Upper lobe of right lung (tissue), 1 donor: ENCODE measurements at regions not wholly inside any gene's neighbourhood (a gene's known extent, or its start where the extent isn't known, plus 50 kb on each side); places are given as distances from the start of the nearest gene placed in this dataset.
A peak's percentile ranks its signal among the peaks of the same experiment; 100 is the strongest.

Source experiments
- ATAC-seq: fragments of 200-7000 bp; cut with Tn5 transposase; one replicate; pipeline ENCODE4 v1.9.1; 2020; ENCODE audit warnings: mild to moderate bottlenecking, moderate library complexity
- DNase-seq: peaks from one replicate; pipeline ENCODE4 v3.0.0-alpha.2; 2020
- H3K27ac ChIP-seq: fragments of 200-600 bp; one replicate; pipeline ENCODE4 v1.8.0; 2022
- H3K27me3 ChIP-seq: fragments of 200-600 bp; one replicate; pipeline ENCODE4 v1.8.0; 2022; ENCODE audit warnings: mild to moderate bottlenecking
- H3K36me3 ChIP-seq: fragments of 200-600 bp; one replicate; pipeline ENCODE4 v1.8.0; 2022
- H3K4me1 ChIP-seq: fragments of 200-600 bp; one replicate; pipeline ENCODE4 v1.8.0; 2022
- H3K4me3 ChIP-seq: fragments of 200-600 bp; one replicate; pipeline ENCODE4 v1.8.0; 2022; ENCODE audit warnings: mild to moderate bottlenecking
- H3K9me3 ChIP-seq: fragments of 200-600 bp; one replicate; pipeline ENCODE4 v1.8.0; 2022
- intact Hi-C: fragments of 100-400 bp; cut with DNase I; formaldehyde crosslinking; loops from one replicate; pipeline ENCODE4 v1.11.0; 2022
- TF ChIP-seq, protein P1 (sequence below): fragments of 200-600 bp; IDR thresholded peaks from one replicate; pipeline ENCODE4 v1.8.0; 2022; ENCODE audit warnings: antibody characterized with exemption
- donor health status: DM: no; HTN: yes; CAD: no; lungs with severe emphysema.

DNA sequence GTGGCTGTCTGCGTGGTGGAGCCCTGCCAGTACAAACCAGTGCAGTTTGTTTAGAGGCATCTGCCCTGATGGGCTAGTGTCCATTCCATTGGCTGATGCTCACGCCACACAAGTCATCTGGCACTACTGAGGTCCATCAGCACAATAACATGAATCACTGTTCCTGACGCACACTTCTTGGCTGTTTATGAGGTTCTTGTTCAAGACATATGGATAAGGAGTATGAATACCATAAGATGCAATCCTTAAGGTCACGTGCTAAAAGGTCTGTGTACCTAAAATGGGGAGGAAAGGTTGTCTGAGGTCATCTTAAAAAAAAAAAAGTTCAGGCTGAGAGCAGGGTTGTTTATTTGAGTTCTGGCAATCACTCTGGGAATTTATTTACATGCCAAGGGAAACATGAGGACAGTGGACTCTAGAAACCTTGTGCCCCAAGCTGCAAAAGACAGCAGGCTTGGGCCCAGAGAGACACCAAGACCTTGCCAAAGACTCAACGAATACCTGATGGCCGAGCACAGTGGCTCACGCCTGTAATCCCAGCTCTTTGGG, 54.1 kb upstream of the SHLD1 start:
- Histone ChIP-seq H3K27me3 (no peaks in the 10 kb centered on the region), H3K9me3 (no peaks in the 10 kb centered on the region), H3K36me3 (no peaks in the 10 kb centered on the region), H3K4me3 (no peak overlapping the region), H3K4me1 (peaks cover 6% of the 10 kb centered on the region), H3K27ac (no peak overlapping the region)
- intact Hi-C loops, result no loop called here
- DNase-seq, result no peak
- ATAC-seq, result no peak
- TF ChIP-seq, protein P1, sequence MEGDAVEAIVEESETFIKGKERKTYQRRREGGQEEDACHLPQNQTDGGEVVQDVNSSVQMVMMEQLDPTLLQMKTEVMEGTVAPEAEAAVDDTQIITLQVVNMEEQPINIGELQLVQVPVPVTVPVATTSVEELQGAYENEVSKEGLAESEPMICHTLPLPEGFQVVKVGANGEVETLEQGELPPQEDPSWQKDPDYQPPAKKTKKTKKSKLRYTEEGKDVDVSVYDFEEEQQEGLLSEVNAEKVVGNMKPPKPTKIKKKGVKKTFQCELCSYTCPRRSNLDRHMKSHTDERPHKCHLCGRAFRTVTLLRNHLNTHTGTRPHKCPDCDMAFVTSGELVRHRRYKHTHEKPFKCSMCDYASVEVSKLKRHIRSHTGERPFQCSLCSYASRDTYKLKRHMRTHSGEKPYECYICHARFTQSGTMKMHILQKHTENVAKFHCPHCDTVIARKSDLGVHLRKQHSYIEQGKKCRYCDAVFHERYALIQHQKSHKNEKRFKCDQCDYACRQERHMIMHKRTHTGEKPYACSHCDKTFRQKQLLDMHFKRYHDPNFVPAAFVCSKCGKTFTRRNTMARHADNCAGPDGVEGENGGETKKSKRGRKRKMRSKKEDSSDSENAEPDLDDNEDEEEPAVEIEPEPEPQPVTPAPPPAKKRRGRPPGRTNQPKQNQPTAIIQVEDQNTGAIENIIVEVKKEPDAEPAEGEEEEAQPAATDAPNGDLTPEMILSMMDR, result no peak

DNA sequence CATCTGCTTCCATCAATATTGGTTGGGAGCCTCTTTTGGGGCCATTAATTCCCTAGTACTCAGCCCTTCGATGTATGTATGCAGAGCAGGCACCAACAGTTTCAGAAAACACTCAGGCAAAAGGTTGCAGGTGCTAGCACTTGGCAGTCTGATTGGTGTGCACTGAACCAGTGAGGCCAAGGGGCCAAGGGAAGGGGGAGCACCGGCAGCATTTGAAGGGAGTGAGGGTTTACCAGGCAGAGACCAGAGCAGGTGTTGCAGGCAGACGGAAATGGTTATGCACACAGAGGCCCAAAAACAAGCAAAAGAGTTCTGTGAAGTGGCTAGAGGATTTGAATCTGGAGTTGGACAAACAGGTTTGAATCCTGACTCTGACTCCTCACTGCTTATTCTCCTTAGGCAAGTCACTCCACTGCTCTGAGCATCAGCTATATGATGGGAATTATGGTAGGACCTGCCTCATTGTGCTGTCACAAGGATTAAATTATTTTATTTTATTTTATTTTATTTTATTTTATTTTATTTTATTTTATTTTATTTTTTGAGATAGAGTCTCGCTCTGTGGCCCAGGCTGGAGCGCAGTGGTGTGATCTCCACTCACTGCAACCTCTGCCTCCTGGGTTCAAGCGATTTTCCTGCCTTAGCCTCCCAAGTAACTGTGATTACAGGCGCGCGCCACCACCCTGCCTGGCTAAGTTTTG, 58.1 kb upstream of the SHLD1 start:
- Histone ChIP-seq H3K4me1 (peaks cover 16% of the 10 kb centered on the region), H3K36me3 (no peaks in the 10 kb centered on the region), H3K4me3 (no peak overlapping the region), H3K9me3 (no peaks in the 10 kb centered on the region), H3K27me3 (no peaks in the 10 kb centered on the region), H3K27ac (no peak overlapping the region)
- intact Hi-C loops, result no loop called here
- TF ChIP-seq, protein P1, result no peak
- DNase-seq, result no peak
- no peak for ATAC-seq

DNA sequence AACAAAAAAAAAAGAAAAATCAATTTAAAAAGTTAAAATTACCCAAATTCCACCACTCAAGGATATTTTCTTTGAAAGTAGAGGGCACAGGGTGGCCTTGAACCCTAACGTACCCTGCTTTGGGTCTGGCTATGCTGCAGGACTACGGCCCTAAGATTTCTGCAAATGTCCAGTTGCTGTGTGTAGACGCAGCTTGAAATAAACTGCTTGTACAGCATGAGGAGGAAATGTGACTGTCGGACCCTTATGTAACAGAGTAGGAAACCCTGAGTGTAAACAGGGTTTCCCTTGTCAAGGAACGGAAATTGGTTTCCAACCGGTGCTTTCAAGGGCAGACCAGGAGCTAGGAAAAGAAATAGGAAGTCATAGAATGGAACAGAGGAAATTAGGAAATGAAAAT, 60.7 kb upstream of the SHLD1 start:
- Histone ChIP-seq H3K4me3 (no peak overlapping the region), H3K9me3 (no peaks in the 10 kb centered on the region), H3K27me3 (no peaks in the 10 kb centered on the region), H3K27ac (peak overlapping the region; percentile 71), H3K4me1 (peaks cover 12% of the 10 kb centered on the region), H3K36me3 (no peaks in the 10 kb centered on the region)
- DNase-seq (no peak), ATAC-seq (peak; percentile 31)
- intact Hi-C loops, result no loop called here
- TF ChIP-seq, protein P1, result no peak

DNA sequence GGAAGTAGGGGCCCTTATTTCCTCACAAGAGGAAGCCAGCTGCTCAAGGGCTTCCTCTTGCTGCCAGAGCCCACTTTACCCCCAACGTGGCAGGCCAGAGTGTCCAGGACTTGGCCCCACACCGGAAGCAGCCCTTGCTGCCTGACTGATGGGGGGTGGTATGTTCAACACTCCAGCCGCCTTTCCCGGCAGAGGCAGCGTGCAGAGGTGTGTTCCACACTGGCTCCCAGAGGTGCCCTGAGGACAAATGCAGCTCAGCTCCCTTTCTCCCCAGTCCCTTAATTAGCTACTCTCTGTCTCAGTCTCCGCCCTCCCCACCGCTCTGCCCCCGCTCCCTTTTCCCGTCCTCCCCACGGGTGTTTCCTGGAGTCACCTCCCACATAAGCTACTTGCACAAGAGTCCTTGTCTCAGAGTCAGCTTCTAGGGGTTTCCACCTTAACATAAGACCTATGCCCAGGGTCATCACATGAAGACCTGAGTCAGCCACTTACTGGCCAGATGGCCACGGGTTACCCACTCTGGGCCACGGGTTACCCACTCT, 61.7 kb upstream of the SHLD1 start:
- intact Hi-C loops, result no loop called here
- H3K27ac ChIP-seq, result peak overlapping the region; percentile 71

DNA sequence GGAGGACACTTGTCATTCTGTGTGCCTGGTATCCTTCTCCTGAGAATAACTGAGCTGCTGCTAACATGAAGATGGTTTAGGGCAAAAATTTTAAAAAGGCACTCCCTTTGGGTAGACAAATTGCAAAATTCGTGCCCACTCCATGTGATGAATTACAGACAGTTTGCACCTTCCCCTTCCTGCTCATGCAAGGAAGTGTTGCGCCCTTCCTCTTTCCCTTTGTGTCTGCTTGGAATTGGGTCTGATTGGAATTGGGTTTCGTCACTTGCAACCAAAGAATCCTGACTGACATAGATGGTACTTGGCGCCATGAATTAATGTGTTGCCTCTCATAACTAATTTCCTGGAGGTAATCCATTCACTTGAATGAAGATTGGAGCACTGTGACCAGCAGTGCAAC, 62.3 kb upstream of the SHLD1 start:
- no peak for DNase-seq
- H3K4me3 ChIP-seq, result no peak overlapping the region
- H3K9me3 ChIP-seq, result no peaks in the 10 kb centered on the region
- no peaks in the 10 kb centered on the region for H3K36me3 ChIP-seq
- H3K4me1 ChIP-seq, result peaks cover 12% of the 10 kb centered on the region
- H3K27ac ChIP-seq, result peak overlapping the region; percentile 71
- no peaks in the 10 kb centered on the region for H3K27me3 ChIP-seq
- ATAC-seq, result peak; percentile 62
- TF ChIP-seq, protein P1, result no peak
- intact Hi-C loops, result no loop called here

More for the DNA sequence above, 61.7 kb upstream of the SHLD1 start:
- Histone ChIP-seq H3K36me3 (no peaks in the 10 kb centered on the region), H3K9me3 (no peaks in the 10 kb centered on the region), H3K4me3 (no peak overlapping the region), H3K27me3 (no peaks in the 10 kb centered on the region), H3K4me1 (peaks cover 12% of the 10 kb centered on the region)
- TF ChIP-seq, protein P1, result no peak
- DNase-seq (peak; percentile 86), ATAC-seq (peak; percentile 88)
